Kidney epithelial cell (primary cell): ENCODE measurements at regions not wholly inside any gene's neighbourhood (a gene's known extent, or its start where the extent isn't known, plus 50 kb on each side); places are given as distances from the start of the nearest gene placed in this dataset.

ENCODE experiments used
- DNase-seq: peaks from one replicate; pipeline ENCODE4 v3.0.0-alpha.2; 2010; ENCODE audit warnings: low read depth
- H3K27me3 ChIP-seq: 2 replicates; pipeline ENCODE4 v1.6.0; 2011; ENCODE audit warnings: low read length; ENCODE audit not compliant: control insufficient read depth, insufficient read depth
- H3K36me3 ChIP-seq: 2 replicates; pipeline ENCODE4 v1.5.1; 2011; ENCODE audit warnings: low read length; ENCODE audit not compliant: control insufficient read depth, insufficient read depth
- H3K4me3 ChIP-seq: 2 replicates; pipeline ENCODE4 v1.5.1; 2011; ENCODE audit warnings: low read depth, mild to moderate bottlenecking, control low read depth, low read length
- TF ChIP-seq, protein P1 (sequence below): IDR thresholded peaks from 2 replicates; pipeline ENCODE4 v1.5.1; 2011; ENCODE audit warnings: mild to moderate bottlenecking, moderate library complexity, low read length, control low read depth, inconsistent platforms; ENCODE audit not compliant: insufficient read depth, poor library complexity, severe bottlenecking

DNA sequence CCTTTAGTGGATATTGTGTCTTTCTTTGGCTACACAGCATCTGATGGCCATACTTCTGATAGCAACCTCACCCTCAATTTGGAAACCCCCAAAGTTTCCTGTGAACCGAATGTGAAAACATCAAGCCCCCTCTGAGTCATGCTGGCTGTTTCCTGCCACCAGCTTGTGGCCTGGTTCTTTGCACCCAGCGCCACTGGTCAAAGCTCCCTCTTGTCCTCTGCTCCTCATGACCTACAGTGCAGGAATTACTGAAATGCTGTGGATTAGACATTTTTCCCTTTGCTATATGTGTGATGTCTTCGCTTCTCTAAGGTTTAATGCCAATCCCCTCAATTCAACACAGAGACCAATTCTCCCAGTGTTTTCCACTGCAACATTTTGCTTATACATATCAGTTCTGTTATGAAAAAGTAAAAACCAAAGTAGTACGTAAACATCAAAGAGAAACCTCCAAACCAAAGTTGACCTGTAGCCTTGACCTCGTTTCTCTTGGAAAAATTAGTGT, 224.0 kb upstream of the TENM3 start:
- Histone ChIP-seq H3K36me3 (no peaks in the 10 kb centered on the region), H3K4me3 (no peak overlapping the region), H3K27me3 (no peaks in the 10 kb centered on the region)
- TF ChIP-seq, protein P1, sequence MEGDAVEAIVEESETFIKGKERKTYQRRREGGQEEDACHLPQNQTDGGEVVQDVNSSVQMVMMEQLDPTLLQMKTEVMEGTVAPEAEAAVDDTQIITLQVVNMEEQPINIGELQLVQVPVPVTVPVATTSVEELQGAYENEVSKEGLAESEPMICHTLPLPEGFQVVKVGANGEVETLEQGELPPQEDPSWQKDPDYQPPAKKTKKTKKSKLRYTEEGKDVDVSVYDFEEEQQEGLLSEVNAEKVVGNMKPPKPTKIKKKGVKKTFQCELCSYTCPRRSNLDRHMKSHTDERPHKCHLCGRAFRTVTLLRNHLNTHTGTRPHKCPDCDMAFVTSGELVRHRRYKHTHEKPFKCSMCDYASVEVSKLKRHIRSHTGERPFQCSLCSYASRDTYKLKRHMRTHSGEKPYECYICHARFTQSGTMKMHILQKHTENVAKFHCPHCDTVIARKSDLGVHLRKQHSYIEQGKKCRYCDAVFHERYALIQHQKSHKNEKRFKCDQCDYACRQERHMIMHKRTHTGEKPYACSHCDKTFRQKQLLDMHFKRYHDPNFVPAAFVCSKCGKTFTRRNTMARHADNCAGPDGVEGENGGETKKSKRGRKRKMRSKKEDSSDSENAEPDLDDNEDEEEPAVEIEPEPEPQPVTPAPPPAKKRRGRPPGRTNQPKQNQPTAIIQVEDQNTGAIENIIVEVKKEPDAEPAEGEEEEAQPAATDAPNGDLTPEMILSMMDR, result no peak
- no peak for DNase-seq

DNA sequence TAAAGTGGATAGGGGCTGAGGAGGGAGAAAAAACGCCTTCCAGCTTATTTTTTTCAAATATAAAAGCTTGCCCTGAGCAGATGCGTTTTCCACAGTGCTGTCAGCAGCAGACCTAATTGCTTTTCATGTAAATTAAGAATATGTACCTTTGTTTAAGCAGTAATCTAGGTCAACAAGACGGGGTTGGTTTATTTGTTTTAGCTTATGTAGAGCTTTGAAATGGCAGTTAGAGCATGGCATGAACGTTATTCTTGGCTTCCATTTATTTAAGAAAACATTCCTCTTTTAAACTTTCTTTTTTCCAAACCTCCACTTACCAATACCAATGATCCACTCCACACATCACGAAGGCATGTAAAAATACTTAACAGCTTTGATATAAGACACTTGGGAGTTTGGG, 220.3 kb upstream of the TENM3 start:
- TF ChIP-seq, protein P1, result no peak
- no peaks in the 10 kb centered on the region for H3K27me3 ChIP-seq
- no peaks in the 10 kb centered on the region for H3K36me3 ChIP-seq
- no peak overlapping the region for H3K4me3 ChIP-seq
- DNase-seq, result no peak

DNA sequence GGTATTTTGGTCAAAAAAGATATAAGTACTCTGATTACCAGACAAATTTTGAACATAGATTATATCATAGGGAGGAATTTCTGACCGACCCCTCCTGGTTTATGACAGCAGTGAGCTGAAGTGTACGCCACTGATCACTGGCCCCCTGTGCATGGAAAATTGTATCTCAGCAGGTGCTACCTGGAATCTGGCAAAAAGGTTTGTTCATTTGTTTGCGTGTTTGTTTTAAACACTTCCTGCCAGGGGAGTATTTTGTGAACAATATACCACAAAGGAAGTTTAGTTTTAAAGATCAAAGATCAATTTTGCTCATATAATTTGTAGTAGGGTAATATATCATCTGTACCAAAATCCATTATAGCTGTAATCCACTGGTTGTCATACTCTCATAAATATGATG, 219.7 kb upstream of the TENM3 start:
- TF ChIP-seq, protein P1, result no peak
- H3K4me3 ChIP-seq, result no peak overlapping the region
- H3K36me3 ChIP-seq, result no peaks in the 10 kb centered on the region
- H3K27me3 ChIP-seq, result no peaks in the 10 kb centered on the region
- no peak for DNase-seq

GRCh38 chr4:182042945-182043344, 200.3 kb upstream of the TENM3 start:
- DNase-seq, result no peak
- Histone ChIP-seq H3K4me3 (no peak overlapping the region), H3K27me3 (no peaks in the 10 kb centered on the region), H3K36me3 (no peaks in the 10 kb centered on the region)
- TF ChIP-seq, protein P1, result no peak

GRCh38 chr4:182048871-182049270, 194.3 kb upstream of the TENM3 start:
- DNase-seq, result no peak
- TF ChIP-seq, protein P1, result no peak
- Histone ChIP-seq H3K27me3 (no peaks in the 10 kb centered on the region), H3K4me3 (no peak overlapping the region), H3K36me3 (no peaks in the 10 kb centered on the region)

DNA sequence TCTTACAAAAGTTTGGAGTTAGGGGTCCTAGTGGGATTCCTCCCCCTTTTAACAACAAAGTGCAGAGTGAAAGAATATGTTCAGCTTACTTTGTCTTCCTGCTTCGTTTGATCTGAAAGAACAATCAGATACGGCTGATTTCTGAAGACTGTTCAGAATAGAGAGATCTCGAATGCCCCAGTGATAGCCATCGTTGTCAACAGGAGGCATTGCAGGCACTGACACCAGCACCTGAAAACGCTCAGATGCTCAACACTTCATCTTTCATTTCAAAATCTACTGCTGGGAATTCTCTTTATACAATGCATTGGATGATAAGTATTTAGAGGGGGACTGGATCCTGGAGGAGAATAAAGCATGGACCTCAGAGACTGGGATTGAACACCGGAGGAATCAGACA, 186.3 kb upstream of the TENM3 start:
- no peaks in the 10 kb centered on the region for H3K27me3 ChIP-seq
- no peak overlapping the region for H3K4me3 ChIP-seq
- no peak for DNase-seq
- H3K36me3 ChIP-seq, result no peaks in the 10 kb centered on the region
- TF ChIP-seq, protein P1, result no peak
